Stimulated activated CD8-positive, alpha-beta memory T cell treated with anti-CD3 and anti-CD28 coated beads, Interleukin-15, amount 100 ng/mL, for 48 hours (primary cell): ENCODE measurements at regions not wholly inside any gene's neighbourhood (a gene's known extent, or its start where the extent isn't known, plus 50 kb on each side); places are given as distances from the start of the nearest gene placed in this dataset.
"Not testable (repeated sequence)": the region's sequence is repeated elsewhere in the genome, so short reads cannot be mapped to it uniquely, and the experiment has no call there.

Experiments
- DNase-seq, 2 donors: peaks; one replicate each; pipeline ENCODE4 v3.0.0-alpha.2; 2020; ENCODE audit warnings: low read depth in 2 of 2

DNA sequence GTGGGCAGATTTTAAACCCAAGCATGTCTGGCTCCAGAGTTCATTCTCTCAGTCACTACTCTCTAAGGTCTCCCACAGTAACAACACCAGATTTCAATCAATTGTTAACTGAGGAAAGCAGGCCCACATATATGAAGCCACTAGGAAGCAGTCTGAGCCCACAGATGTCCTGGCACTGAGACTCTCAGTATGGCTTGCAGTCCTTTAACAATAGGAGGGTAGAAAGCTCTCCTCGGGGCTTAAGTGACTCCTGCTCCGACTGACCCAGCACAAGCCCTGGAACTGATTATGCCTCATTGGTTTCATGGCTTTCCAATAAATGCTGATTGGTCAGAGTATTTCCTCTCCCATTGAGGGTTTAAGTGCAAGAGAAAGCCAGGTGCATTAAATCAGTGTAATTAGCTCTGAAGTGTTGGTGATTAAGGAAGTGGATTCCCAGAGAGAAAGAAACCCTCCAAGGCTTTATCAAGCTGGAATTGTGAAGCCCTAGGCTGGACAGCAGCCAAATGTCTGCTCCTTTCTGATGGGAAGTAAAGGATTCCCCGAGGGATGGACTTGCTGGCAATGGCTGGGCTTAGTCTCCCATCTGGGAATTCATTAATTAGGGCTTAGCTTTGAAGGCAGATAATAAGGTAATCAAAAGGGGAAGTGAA is 76.6 kb upstream of the PROKR2 start:
- DNase-seq: no peak

DNA sequence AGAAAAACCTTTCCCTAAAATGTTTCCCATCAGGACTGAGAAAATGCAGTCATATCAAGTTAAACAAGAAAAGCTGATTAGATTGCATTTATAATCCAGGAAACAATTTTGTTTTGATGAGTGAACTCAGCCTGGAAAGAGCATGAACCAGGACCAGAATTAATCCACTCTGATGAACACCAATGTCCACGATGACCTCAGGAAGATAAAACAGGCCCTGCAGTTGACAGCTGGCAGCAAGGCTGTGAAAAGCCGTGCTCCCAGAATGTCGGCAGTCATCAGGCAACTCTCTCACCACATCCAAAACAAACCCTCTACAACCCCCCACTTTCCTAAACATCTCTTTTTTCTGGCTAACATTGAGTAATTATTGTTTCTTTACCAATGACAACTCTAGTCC is 74.0 kb upstream of the PROKR2 start:
- no peak for DNase-seq

- DNase-seq: not testable (repeated sequence)
Measured at GRCh38 chr20:5386846-5387245, 70.1 kb upstream of the PROKR2 start.

DNA sequence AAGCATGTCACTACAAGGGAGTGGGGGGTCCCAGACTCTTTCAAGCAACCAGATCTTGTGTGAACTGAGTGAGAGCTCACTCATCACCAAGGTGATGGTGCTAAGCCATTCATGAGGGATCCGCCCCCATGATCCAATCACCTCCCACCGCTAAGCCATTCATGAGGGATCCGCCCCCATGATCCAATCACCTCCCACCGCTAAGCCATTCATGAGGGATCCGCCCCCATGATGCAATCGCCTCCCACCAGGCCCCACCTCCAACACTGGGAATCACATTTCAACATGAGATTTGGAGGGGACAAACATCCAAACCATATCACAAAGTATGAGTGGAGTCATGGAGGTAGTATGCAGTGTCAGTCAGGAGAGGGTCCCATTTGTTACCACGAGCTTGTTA is 64.8 kb upstream of the PROKR2 start:
- DNase-seq: not testable (repeated sequence)

GRCh38 chr20:5377484-5377883 is 60.7 kb upstream of the PROKR2 start:
- no peak for DNase-seq

DNA sequence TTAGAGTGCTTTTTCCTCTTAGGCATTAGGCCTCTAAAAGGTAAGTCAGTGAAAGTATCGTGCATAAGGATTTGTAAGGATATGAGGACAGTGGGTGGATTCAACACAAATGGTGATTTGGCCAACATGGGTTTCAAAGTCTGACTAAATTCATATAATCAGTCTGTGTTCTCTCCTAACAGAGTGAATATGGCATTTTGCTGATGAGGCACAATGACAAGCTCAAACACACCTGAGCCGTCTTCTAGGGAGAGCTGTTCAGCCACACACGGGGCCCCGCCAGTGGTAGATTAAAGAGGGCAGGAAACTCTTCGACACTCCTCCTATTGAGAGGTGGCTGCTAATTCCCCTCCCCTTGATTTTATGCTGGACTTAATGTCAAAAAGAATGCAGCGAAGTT is 59.5 kb upstream of the PROKR2 start:
- no peak for DNase-seq

DNA sequence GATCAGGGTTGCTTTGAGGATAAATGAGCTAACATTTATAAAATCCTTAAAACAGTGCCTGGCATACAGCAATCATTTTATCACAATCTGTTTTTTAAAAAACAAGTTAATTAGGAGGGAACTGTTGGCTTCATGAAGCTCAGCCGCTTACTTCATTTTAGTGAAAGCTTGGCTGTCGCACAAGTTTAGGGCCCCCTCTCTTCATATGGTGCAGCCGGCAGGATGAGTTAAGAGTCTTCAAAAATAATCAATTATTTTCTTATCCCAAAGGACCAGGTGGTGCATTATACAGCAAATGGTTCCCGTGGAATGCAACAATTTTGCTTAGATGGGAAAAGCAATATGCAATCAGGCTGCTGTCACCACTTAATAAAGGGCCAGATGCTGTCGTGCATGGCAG is 57.4 kb upstream of the PROKR2 start:
- DNase-seq: no peak

- DNase-seq: no peak
Measured at GRCh38 chr20:5372371-5372770, 55.6 kb upstream of the PROKR2 start.

DNA sequence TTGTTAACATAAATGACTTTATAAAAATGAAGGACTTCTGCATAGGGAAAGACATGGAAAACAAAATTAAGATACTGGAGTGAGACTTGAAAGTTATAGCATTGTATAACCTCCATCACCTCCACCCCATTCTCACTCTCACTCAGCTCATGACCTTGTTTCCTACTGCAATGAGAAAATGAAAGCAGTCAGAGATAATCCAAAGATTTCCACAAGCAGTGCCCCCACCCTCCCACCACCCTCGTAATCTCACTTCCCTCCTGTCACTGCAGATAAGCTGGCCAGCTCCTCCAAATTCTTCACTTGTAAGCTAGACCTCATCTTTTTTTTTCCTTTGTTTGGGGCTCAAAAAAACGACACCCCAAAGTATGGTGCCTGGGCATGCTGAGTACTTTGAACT is 52.9 kb upstream of the PROKR2 start:
- DNase-seq: no peak
